ENCODE measurements at regions not wholly inside any gene's neighbourhood (a gene's known extent, or its start where the extent isn't known, plus 50 kb on each side); places are given as distances from the start of the nearest gene placed in this dataset.

GRCh38 chr3:104137116-104137515 is 1229.6 kb upstream of the ALCAM start:
- no peak overlapping the region for H3K4me3 ChIP-seq (ENCODE audit: low read depth, low read length)
- no peak for TF ChIP-seq CTCF (conservative IDR thresholded peaks at IDR 0.05; ENCODE audit: low read depth, low read length)
- peak; percentile 16 for DNase-seq (ENCODE audit: low read depth)

GRCh38 chr3:104145164-104145563 is 1221.5 kb upstream of the ALCAM start:
- H3K4me3 ChIP-seq (ENCODE audit: low read depth, low read length) = no peak overlapping the region
- TF ChIP-seq CTCF (conservative IDR thresholded peaks at IDR 0.05; ENCODE audit: low read depth, low read length) = no peak
- DNase-seq (ENCODE audit: low read depth) = no peak

GRCh38 chr3:104149154-104149553 is 1217.6 kb upstream of the ALCAM start:
- no peak for TF ChIP-seq CTCF (conservative IDR thresholded peaks at IDR 0.05; ENCODE audit: low read depth, low read length)
- no peak overlapping the region for H3K4me3 ChIP-seq (ENCODE audit: low read depth, low read length)
- no peak for DNase-seq (ENCODE audit: low read depth)

- no peak overlapping the region for H3K4me3 ChIP-seq (ENCODE audit: low read depth, low read length)
- DNase-seq (ENCODE audit: low read depth) = no peak
- TF ChIP-seq CTCF (conservative IDR thresholded peaks at IDR 0.05; ENCODE audit: low read depth, low read length) = no peak
Observed at GRCh38 chr3:104150724-104151123, 1216.0 kb upstream of the ALCAM start.

GRCh38 chr3:104154896-104155295 is 1211.8 kb upstream of the ALCAM start:
- DNase-seq (ENCODE audit: low read depth) = no peak
- no peak overlapping the region for H3K4me3 ChIP-seq (ENCODE audit: low read depth, low read length)
- TF ChIP-seq CTCF (conservative IDR thresholded peaks at IDR 0.05; ENCODE audit: low read depth, low read length) = no peak

GRCh38 chr3:104165866-104166265 is 1200.8 kb upstream of the ALCAM start:
- no peak overlapping the region for H3K4me3 ChIP-seq (ENCODE audit: low read depth, low read length)
- DNase-seq (ENCODE audit: low read depth) = no peak
- TF ChIP-seq CTCF (conservative IDR thresholded peaks at IDR 0.05; ENCODE audit: low read depth, low read length) = no peak

- no peak for TF ChIP-seq CTCF (conservative IDR thresholded peaks at IDR 0.05; ENCODE audit: low read depth, low read length)
- H3K4me3 ChIP-seq (ENCODE audit: low read depth, low read length) = no peak overlapping the region
- DNase-seq (ENCODE audit: low read depth) = no peak
Observed at GRCh38 chr3:104168386-104168785, 1198.3 kb upstream of the ALCAM start.
